HG02870 (cell line): ENCODE measurements at regions not wholly inside any gene's neighbourhood (a gene's known extent, or its start where the extent isn't known, plus 50 kb on each side); places are given as distances from the start of the nearest gene placed in this dataset.
A peak's percentile ranks its signal among the peaks of the same experiment; 100 is the strongest.

ENCODE experiments used
- ATAC-seq: cut with Tn5 transposase; IDR thresholded peaks from one replicate; pipeline ENCODE4 v1.9.1; 2021; ENCODE audit warnings: mild to moderate bottlenecking, moderate library complexity; ENCODE audit not compliant: unreplicated experiment

GRCh38 chr7:22627136-22627535 is 99.9 kb upstream of the IL6 start:
- no peak for ATAC-seq

GRCh38 chr7:22625251-22625650 is 101.7 kb upstream of the IL6 start:
- no peak for ATAC-seq

- ATAC-seq = no peak
These were observed 102.2 kb upstream of the IL6 start for GRCh38 chr7:22624781-22625180.

- no peak for ATAC-seq
These were observed 104.7 kb upstream of the IL6 start for GRCh38 chr7:22622116-22622785.

- ATAC-seq = no peak
These were observed 108.5 kb upstream of the IL6 start for GRCh38 chr7:22618528-22618927.

- ATAC-seq = no peak
These were observed 109.8 kb upstream of the IL6 start for GRCh38 chr7:22617166-22617565.

- no peak for ATAC-seq
These were observed 113.5 kb upstream of the IL6 start for GRCh38 chr7:22613496-22613895.

- no peak for ATAC-seq
These were observed 112.8 kb upstream of the STEAP1B start for GRCh38 chr7:22612776-22613175.

GRCh38 chr7:22611758-22612079 is 111.7 kb upstream of the STEAP1B start:
- ATAC-seq = peak; percentile 67

- ATAC-seq = no peak
These were observed 111.2 kb upstream of the STEAP1B start for GRCh38 chr7:22610951-22611757.

- no peak for ATAC-seq
These were observed 110.3 kb upstream of the STEAP1B start for GRCh38 chr7:22610263-22610662.

GRCh38 chr7:22607180-22607579 is 107.2 kb upstream of the STEAP1B start:
- no peak for ATAC-seq

GRCh38 chr7:22604246-22604645 is 104.3 kb upstream of the STEAP1B start:
- no peak for ATAC-seq

- ATAC-seq = no peak
These were observed 102.0 kb upstream of the STEAP1B start for GRCh38 chr7:22601812-22602565.

- no peak for ATAC-seq
These were observed 101.4 kb upstream of the STEAP1B start for GRCh38 chr7:22601408-22601807.

- no peak for ATAC-seq
These were observed 101.0 kb upstream of the STEAP1B start for GRCh38 chr7:22601003-22601402.

- no peak for ATAC-seq
These were observed 98.4 kb upstream of the STEAP1B start for GRCh38 chr7:22598318-22598920.

- no peak for ATAC-seq
These were observed 97.9 kb upstream of the STEAP1B start for GRCh38 chr7:22597844-22598243.

- no peak for ATAC-seq
These were observed 96.9 kb upstream of the STEAP1B start for GRCh38 chr7:22596763-22597400.

- ATAC-seq = no peak
These were observed 94.0 kb upstream of the STEAP1B start for GRCh38 chr7:22594020-22594419.

GRCh38 chr7:22591271-22591670 is 91.3 kb upstream of the STEAP1B start:
- no peak for ATAC-seq
